Astrocyte (in vitro differentiated cells and primary cell): ENCODE measurements at regions not wholly inside any gene's neighbourhood (a gene's known extent, or its start where the extent isn't known, plus 50 kb on each side); places are given as distances from the start of the nearest gene placed in this dataset.

Experiments
- CTCF ChIP-seq: IDR thresholded peaks from 2 replicates; pipeline ENCODE4 v1.5.1; 2011; ENCODE audit warnings: low read depth, mild to moderate bottlenecking, inconsistent platforms, low read length, moderate library complexity; ENCODE audit not compliant: insufficient read depth
- EZH2 ChIP-seq: IDR thresholded peaks from 2 replicates; pipeline ENCODE4 v1.6.1; 2012; ENCODE audit warnings: mild to moderate bottlenecking, low read length, inconsistent platforms; ENCODE audit not compliant: insufficient read depth

GRCh38 chr9:75588808-75589207 lies 301.7 kb upstream of the PCSK5 start:
- no peak for TF ChIP-seq EZH2
- peak; percentile 28 for TF ChIP-seq CTCF
